IMR-90 (cell line): ENCODE measurements at regions not wholly inside any gene's neighbourhood (a gene's known extent, or its start where the extent isn't known, plus 50 kb on each side); places are given as distances from the start of the nearest gene placed in this dataset.

Experiments
- BHLHE40 ChIP-seq: fragments of 150-350 bp; IDR thresholded peaks from 2 replicates; pipeline ENCODE4 v1.6.1; 2016; ENCODE audit warnings: mild to moderate bottlenecking, low read depth, low read length
- CEBPB ChIP-seq: IDR thresholded peaks from 2 replicates; pipeline ENCODE4 v1.6.1; 2012; ENCODE audit warnings: low read depth, low read length, improper control_type of control experiment
- ELK1 ChIP-seq: fragments of 150-350 bp; IDR thresholded peaks from 2 replicates; pipeline ENCODE4 v1.6.1; 2016; ENCODE audit warnings: low read depth, mild to moderate bottlenecking, low read length, moderate library complexity, borderline replicate concordance
- MAFK ChIP-seq: IDR thresholded peaks from 2 replicates; pipeline ENCODE4 v1.6.1; 2012; ENCODE audit warnings: low read depth, low read length, improper control_type of control experiment
- MAZ ChIP-seq: IDR thresholded peaks from 2 replicates; pipeline ENCODE4 v1.6.1; 2012; ENCODE audit warnings: low read depth, mild to moderate bottlenecking, low read length, improper control_type of control experiment, moderate library complexity, borderline replicate concordance
- MXI1 ChIP-seq: IDR thresholded peaks from 2 replicates; pipeline ENCODE4 v1.6.1; 2012; ENCODE audit warnings: low read depth, mild to moderate bottlenecking, low read length, moderate library complexity, borderline replicate concordance
- POLR2A ChIP-seq: IDR thresholded peaks from 2 replicates; pipeline ENCODE4 v1.6.1; 2012; ENCODE audit warnings: mild to moderate bottlenecking, low read depth, low read length
- RAD21 ChIP-seq: IDR thresholded peaks from 2 replicates; pipeline ENCODE4 v1.6.1; 2012; ENCODE audit warnings: low read length, improper control_type of control experiment
- RFX5 ChIP-seq: IDR thresholded peaks from 2 replicates; pipeline ENCODE4 v1.8.0; 2012; ENCODE audit warnings: low read depth, mild to moderate bottlenecking, low read length, moderate library complexity
- SMC3 ChIP-seq: fragments of 150-350 bp; IDR thresholded peaks from 2 replicates; pipeline ENCODE4 v1.6.1; 2016; ENCODE audit warnings: low read depth, mild to moderate bottlenecking, antibody characterized with exemption, low read length, moderate library complexity
- TF ChIP-seq, protein P1 (sequence below): conservative IDR thresholded peaks from 2 replicates; pipeline ENCODE4 v1.5.1; 2012; ENCODE audit warnings: mild to moderate bottlenecking, low read depth, low read length, improper control_type of control experiment
- TF ChIP-seq, protein P2 (sequence below): fragments of 150-350 bp; IDR thresholded peaks from 2 replicates; pipeline ENCODE4 v1.6.1; 2017; ENCODE audit warnings: mild to moderate bottlenecking, antibody characterized with exemption, low read length, low read depth

DNA sequence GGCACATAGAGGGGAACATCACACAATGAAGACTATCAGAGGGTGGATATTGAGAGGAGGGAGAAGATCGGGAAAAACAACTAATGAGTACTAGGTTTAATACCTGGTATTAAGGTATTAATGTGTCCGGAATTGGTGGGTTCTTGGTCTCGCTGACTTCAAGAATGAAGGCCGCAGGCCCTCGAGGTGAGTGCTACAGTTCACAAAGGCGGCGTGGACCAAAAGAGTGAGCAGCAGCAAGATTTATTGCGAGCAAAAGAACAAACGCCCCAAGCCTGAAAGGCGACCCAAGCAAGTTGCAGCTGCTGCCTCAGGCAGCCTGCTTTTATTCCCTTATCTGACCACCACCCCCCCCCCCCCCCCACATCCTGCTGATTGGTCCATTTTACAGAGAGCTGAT, 2022.8 kb downstream of the NCAM2 start:
- no peak for TF ChIP-seq RAD21
- TF ChIP-seq, protein P1, sequence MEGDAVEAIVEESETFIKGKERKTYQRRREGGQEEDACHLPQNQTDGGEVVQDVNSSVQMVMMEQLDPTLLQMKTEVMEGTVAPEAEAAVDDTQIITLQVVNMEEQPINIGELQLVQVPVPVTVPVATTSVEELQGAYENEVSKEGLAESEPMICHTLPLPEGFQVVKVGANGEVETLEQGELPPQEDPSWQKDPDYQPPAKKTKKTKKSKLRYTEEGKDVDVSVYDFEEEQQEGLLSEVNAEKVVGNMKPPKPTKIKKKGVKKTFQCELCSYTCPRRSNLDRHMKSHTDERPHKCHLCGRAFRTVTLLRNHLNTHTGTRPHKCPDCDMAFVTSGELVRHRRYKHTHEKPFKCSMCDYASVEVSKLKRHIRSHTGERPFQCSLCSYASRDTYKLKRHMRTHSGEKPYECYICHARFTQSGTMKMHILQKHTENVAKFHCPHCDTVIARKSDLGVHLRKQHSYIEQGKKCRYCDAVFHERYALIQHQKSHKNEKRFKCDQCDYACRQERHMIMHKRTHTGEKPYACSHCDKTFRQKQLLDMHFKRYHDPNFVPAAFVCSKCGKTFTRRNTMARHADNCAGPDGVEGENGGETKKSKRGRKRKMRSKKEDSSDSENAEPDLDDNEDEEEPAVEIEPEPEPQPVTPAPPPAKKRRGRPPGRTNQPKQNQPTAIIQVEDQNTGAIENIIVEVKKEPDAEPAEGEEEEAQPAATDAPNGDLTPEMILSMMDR: no peak
- no peak for TF ChIP-seq RFX5
- TF ChIP-seq ELK1: no peak
- TF ChIP-seq BHLHE40: no peak
- TF ChIP-seq, protein P2, sequence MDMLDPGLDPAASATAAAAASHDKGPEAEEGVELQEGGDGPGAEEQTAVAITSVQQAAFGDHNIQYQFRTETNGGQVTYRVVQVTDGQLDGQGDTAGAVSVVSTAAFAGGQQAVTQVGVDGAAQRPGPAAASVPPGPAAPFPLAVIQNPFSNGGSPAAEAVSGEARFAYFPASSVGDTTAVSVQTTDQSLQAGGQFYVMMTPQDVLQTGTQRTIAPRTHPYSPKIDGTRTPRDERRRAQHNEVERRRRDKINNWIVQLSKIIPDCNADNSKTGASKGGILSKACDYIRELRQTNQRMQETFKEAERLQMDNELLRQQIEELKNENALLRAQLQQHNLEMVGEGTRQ: no peak
- no peak for TF ChIP-seq MAFK
- TF ChIP-seq POLR2A: no peak
- no peak for TF ChIP-seq CEBPB
- no peak for TF ChIP-seq MAZ
- TF ChIP-seq SMC3: no peak
- TF ChIP-seq MXI1: no peak
